NCI-H1105 (cell line): ENCODE measurements at regions not wholly inside any gene's neighbourhood (a gene's known extent, or its start where the extent isn't known, plus 50 kb on each side); places are given as distances from the start of the nearest gene placed in this dataset.

Source experiments
- DNase-seq: peaks from one replicate; lab custom pipeline; 2025; lab: John Stamatoyannopoulos, UW

DNA sequence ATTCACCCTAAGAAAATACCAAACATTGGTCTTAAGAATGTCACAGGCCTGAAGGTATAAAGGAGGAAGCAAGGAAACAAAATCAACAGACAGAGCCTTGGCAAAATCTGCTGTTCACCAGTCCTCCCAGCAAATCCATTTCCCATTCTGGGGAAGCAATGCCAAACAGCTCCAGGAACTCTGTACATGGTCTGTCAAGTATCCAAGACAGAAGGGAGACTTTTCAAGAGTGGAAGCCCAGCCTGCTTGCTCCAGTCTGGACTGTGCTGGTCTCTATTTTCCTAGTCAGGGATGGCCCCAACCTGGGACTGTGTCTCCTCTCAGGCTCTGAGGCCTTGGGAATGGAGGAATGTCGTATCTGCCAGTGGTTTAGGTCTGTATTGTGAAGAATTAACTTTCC, 251.5 kb downstream of the DAD1 start:
- DNase-seq = no peak

DNA sequence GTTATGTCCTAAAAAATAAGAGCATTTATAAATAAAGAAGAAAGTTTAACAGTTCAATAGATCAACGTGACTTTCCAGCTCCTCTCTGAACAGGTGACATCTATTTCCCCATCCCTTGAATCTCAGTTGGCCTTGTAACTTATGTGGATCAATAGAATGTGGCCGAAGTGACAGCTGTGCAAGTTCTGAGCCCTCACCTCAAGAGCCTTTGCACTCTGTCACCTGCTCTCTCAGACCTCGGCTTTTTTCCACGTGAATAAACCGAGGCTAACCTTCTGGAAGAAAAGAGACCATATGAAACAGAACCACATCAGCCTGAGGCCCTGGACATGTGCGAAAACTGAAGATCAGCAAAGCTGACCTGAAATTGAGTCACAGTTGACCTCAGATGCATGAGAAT, 253.0 kb downstream of the DAD1 start:
- no peak for DNase-seq

DNA sequence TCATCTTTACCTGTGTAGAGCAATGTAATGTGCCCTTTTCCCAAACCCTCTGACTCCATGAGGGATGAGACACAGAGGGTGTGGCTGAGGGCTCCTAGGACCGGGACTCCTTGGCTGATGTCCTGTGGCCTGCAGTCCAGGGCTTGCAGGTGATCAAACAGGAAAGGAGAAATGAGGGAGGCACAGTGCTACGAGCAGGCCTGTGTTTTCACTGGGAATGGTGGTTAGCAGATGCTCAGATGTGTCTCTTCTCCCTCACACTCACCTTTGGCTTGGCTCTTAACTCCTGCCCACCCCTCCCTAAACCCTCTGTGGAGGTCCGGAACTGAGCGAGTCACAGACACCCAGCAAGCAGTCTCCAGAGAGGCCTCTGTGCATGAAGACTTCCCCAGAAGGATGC, 254.4 kb downstream of the DAD1 start:
- DNase-seq = no peak

DNA sequence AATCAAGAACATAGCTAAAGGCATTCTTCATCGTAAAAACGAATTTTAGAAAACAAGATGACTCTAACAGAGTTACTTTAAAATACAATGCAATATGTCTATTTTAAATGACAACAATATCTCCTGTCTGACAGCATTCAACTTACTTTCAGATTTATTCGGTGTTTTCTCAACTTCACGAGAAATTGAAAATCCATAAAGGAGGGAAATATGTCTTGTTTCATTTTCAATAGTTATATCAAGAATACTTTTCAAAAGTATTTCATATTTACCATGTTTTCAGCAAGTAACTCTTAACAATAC, 254.8 kb downstream of the DAD1 start:
- no peak for DNase-seq

DNA sequence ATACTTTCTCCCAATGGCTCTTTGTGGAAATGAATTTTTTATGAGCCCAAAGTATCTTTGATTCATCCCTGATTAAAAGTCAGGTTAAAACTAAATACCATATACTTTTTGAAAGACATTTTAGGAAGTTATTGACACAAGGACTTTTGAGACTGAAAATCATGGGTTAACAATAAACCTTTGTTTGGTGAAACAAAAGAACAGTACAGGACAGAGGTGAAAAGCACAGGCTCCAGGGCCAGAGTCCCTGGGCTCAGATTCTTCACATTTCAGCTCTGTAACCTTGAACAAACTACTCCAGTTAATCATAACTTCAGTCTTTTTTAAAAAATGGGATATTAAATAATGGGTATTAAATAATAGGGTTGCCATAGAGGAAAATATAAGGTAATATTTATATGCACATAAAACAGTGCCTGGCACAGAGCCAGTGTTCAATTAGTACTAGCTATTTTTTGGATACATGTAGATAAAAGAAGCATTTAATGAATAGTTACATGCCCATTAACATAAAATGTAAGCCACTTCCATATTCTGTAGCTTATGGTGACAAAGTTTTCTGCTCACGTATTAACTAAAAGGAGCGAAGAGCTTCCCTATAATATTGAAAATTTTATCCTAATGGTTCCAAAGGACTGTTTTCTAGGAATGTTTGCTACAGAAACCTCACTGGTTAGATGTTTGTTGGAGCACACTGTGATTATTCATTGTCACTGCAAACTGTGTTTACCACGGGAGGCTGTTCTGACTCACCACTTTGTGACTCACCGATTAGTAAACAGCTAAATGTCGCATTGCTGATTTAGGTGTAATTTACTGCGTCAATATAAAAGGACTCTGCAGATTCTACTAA, 255.4 kb downstream of the DAD1 start:
- DNase-seq = no peak

DNA sequence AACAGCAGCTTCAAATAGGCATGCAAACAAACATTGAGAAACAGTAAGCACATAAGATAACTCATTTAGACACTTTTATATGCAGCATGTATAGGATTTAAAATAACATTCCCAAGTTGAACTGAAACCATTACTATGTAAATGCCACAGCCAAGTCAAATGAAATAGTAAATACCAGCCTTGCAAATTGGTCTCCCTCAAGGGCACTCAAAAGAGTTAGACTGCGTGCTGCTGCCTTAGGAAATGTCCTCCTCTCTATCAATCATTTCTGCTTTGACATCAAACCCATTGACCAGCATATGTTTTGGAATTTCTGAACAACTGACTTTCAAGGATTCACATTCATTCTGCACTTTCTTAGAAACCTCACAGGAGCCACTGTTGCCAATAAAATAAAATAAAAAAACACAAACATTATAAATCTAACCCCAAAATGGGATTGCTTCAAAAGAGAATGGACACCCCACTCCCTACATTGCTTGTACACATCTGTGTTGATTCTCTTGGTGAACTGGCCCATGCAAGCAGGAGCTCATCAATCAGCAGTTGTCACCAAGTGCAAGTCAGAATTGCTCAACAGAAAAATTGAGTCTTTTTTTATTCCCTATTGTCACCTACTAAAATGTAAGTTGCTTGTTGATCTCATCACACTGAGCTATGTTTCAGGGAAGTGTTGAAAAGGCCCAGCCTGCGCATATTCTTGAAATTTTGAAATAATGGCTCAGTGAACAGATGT, 256.2 kb downstream of the DAD1 start:
- no peak for DNase-seq

DNA sequence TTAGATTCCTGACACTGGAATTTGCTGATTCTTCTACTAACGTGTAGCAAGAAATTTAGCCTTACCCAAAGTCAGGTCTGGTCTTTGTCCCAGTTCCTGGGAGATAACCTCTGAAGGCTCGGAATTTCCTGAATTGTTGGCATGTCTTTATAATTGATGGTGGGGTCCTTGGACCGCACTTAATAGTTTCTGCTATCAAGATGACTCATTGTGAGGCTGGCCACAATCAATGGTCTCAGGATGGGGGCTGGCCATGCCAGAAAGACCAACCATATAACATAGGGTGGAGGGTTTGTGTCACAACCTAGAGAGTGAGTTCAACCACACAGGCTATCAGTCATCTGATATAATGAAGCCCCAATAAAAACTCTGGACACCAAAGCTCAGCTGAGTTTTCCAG, 259.7 kb downstream of the DAD1 start:
- no peak for DNase-seq

DNA sequence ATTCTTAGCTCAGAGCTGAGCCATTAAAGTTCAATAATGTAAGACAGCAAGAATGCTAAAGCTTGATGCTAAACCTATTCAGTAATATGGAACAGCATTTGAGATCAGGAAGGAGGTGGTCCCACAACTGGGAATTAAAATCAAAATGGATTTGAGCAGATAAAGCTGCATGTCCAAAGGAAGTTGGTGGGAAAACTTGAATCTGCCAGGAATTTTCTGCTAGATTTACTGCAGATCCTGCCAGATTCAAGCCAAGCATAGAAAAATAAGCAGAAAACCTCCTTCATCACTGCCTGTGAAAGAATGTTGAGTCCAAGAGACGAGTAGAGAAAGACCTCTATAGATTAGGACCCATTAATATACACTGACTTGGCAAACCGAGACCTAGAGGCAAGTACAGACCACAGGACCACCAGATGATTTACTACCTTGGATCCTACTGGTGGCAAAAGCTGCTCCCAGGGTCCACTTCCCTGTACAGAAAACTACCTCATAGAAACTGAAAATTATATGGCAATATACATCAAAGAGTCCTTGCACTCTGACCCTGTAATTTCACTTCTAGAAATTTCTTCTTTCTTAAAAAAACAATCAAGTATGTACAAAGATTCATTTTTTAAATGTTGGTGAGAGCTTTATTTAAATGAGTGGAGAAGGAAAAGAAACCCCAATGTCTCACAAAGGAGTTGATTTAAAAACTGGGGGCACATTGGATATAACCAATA, 263.2 kb downstream of the DAD1 start:
- DNase-seq = no peak

DNA sequence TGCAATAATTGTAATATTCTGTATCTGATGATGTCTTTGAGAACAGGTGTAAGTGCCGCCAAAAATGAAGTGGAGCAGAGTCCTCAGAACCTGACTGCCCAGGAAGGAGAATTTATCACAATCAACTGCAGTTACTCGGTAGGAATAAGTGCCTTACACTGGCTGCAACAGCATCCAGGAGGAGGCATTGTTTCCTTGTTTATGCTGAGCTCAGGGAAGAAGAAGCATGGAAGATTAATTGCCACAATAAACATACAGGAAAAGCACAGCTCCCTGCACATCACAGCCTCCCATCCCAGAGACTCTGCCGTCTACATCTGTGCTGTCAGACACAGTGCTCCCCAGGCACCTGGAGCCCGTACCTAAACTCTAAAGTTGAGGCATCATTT, 268.7 kb downstream of the DAD1 start:
- DNase-seq = no peak

DNA sequence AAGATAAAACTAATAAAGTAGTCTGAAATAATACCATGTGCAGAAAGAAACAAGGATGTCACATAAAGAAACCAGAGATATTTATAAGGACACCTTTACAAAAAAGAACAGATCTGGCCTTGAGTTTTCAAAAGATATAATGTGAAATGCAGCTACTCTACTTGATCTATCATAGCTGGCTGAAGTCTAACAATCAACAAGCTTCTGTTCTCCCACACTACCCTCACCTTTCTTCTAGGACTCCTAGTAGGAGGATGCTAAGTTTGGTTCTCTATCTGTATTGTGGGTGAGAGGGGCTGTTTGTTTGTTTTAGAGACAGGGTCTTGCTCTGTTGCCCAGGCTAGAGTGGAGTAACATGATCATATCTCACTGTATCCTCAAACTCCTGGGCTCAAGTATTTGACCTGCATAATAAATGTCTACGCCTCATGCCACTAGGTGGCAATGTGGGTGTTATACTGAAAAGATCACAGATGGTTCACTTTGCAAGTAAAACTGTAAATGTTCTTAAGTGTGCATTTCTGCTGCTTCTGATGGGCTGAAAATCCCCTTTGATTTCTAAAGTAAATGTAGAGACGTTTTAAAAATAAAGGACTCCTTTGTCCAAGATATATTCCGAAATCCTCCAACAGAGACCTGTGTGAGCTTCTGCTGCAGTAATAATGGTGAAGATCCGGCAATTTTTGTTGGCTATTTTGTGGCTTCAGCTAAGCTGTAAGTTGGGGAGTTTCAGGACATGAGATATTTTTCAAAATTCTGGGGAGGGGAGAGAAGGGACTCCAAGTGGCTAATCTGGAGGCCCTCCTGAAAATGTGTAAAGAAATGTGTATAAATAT, 269.3 kb downstream of the DAD1 start:
- DNase-seq = peak; percentile 12

DNA sequence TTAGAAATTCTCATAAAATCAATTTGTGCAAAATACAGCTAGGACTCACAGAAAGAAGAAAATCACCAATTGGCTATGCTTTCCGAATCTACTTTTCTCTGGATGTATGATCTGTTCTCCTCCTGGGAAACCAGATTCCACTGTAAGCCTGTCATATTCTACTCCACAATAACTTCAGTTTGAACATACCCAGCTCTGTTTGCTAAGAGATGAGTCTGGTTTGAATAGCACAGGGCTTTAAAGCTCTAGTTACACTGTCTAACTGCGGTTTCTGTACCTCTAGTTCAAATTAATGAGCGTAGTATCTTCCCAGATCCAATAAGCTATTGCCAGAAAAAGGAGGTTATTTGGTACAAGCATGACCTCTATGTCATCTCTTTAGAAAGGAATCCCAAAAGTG, 270.1 kb downstream of the DAD1 start:
- no peak for DNase-seq

DNA sequence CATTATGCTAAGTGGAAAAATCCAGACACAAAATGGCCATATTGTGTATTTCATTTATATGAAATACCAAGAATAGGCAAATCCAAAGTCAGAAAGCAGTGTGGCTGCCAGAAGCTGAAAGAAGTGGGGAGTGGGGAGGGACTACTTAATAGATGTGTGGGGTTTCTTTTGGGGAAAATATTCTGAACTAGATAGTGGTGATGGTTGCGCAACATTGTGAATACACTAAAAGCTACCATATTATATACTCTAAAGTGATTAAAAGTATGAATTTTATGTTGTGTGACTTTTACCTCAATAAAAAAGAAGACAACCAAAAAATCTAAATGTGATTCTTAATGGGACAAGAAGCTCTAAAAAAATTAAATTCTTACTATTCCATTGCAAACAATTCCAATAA, 272.6 kb downstream of the DAD1 start:
- DNase-seq = no peak

DNA sequence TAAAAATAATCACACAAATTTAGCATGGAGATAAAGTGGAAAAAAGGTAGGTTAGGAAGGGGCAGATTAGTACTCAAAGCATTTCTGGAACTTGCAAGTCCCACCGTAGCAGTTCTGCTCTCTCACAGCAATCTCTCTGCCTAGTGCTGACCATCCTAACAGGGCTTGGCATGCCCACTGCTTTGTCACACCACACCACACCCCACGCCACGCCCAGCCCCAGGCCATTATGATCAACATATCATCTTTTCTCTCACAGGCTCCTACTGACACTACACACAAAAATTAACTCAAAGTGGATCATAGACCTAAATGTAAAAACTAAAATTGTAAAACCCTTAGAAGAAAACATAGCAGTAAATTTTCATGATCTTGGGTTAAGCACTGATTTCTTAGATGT, 273.7 kb downstream of the DAD1 start:
- DNase-seq = no peak

DNA sequence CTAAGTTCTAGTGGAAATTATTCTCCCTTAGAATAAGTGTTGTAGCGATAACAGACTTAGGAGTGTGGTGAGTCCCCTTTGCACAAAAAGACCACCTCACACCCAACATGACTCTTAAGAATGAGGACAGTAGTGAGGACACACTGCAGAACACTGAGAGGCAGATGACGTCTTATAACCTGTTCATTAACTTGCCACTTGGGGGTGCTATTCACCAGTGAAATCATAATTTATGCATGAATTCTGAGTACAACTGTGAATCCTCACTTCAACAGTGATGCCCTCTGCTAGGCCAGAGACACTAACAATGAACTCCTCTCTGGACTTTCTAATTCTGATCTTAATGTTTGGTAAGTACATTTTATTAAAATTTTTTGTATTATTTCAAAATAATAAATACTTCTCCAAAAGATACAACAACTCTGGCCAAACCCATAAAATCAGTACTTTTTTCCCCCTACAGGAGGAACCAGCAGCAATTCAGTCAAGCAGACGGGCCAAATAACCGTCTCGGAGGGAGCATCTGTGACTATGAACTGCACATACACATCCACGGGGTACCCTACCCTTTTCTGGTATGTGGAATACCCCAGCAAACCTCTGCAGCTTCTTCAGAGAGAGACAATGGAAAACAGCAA, 274.7 kb downstream of the DAD1 start:
- peak; percentile 27 for DNase-seq

DNA sequence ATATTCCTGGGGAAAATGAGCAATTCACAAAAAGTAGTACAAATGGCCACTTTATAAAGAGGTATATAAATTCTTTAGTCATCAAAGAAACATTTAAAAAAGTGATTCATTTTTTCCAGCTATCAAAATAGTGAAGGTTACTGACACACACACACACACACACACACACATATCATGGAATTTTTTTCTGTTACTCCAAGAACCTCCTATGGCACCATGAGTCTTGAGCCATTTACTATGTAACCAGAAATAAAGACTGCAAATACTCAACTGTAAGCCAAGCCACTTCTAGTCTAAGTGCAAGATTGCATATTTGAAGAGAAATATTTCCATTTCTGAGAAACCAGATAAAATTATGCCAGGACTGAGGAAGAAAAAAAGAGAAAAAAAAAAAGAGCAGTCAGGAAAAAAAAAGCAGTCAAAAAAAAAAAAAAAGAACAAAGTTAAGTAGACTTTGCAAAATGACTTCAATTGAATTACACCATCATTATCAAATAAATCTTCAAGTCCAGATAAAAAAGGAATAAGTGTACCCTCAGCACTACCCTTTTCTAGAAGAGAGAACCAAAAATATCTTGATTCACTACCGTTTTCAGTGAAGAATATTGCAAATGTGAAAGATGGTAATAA, 275.7 kb downstream of the DAD1 start:
- no peak for DNase-seq

DNA sequence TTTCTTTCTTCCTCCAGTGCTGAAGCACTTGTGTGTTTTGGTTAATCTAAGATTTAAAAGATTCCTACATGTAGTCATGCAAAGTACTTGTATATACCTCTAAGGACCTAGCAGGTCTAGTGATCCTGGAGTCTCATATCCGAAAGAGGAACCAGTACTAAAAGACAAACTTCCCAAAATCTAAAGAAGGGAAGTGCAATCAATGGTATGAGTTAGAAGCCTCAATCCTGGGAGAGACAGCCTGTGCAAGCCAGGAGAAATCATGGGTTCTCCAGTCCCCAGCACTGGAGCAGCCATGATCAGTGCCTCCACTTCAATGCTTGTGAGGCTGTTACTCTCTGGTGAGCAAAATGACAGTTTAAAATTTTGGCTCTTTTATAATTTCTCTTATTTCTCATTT, 277.4 kb downstream of the DAD1 start:
- DNase-seq = no peak

DNA sequence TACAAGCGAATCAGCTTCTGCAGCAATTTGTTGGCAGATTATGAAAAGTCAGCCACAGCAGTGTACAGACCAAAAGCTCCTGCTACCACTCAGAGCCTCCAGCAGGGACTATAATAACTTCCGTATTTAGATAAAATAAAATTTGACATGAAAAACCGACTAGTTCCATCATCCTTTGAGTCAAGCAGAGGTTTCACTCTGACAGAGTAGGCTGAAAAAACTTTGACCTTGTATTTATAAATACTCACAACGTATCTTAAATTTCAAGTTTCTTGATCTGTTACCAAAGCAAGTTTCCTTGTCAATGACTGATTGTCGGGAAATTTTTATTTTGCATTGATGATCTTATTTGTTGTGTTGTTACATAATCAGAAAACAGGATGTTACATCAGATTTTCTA, 283.4 kb downstream of the DAD1 start:
- no peak for DNase-seq

DNA sequence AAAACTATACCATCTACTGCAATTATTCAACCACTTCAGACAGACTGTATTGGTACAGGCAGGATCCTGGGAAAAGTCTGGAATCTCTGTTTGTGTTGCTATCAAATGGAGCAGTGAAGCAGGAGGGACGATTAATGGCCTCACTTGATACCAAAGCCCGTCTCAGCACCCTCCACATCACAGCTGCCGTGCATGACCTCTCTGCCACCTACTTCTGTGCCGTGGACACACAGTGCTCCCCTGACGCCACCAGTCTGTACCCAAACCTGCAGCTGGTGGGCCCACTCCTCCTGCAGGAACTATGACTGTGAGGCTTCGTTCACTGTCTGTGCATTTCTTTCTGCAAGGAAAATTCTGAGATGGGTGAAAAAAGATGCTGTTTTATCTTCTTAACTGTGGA, 284.7 kb downstream of the DAD1 start:
- no peak for DNase-seq

DNA sequence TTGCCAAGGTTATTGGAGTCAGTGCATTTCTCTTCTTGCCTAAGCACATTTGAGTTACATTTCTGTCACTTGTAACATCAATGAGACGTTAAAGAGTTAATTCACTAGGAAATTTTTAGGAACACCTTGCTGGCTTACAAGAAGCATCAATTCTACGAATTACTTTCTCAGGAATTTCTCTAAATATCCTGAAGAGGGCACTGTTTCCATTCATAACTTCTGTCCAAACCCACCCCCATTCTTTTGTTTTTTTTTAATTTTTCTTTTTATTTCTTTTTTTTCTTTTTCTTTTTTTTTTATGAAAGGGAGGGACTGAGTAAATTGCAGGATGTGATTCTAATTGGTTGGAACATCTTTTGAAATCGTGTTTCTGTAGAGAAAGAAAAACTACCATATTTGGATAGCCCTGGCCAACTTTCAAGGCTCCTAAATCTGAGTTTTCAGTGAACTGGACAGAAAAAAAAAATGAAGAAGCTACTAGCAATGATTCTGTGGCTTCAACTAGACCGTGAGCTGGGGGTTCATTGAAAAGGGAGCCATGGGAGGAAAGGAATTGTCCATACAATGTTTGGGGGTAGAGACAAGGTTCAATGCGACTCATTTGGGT, 285.3 kb downstream of the DAD1 start:
- DNase-seq = no peak

DNA sequence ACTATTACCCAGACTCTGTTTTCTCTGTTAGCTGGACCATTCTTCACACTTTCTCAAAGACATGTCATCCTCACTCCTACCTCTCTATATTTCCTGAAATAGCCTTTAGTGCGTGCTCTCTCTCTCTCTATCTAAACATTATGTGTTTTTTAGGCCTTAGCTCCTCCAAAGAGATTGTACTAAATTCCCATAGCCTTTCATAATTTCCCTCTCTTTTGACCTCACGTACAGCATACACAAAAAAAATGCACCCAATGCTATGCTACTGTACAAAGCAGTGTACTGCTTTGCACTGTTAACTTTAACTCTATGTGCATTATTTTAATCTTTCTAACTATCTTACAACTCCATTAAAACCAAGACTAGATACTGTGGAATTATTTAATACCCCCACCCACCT, 288.4 kb downstream of the DAD1 start:
- DNase-seq = no peak

DNA sequence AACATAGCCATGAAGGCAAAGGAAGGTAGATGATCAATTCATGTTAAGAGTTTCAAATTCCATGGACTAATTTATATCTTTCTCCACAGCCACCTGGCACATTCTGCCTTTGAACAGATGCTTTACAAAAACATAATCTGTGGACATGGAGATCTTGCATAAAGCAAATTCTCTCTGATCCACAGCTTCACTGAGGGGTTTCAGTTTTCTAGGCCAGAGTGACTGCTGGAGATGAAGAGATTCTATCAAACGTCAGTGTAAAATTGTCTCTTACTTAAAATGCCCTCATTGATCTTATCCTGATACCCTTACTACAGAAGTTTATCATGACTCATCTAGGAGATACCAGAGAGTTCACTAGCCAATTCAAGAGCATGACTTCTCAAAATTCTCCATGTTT, 291.6 kb downstream of the DAD1 start:
- DNase-seq = no peak
